Renal cortex interstitium (tissue), 11 donors: ENCODE measurements at regions not wholly inside any gene's neighbourhood (a gene's known extent, or its start where the extent isn't known, plus 50 kb on each side); places are given as distances from the start of the nearest gene placed in this dataset.
"Not testable (repeated sequence)": the region's sequence is repeated elsewhere in the genome, so short reads cannot be mapped to it uniquely, and the experiment has no call there.

Experiments
- DNase-seq, 11 donors: peaks; one replicate each; pipeline ENCODE4 v3.0.0-alpha.2; 2013; ENCODE audit warnings: low read depth in 9 of 11, low spot score in 4 of 11; ENCODE audit errors: extremely low read depth in 1 of 11

DNA sequence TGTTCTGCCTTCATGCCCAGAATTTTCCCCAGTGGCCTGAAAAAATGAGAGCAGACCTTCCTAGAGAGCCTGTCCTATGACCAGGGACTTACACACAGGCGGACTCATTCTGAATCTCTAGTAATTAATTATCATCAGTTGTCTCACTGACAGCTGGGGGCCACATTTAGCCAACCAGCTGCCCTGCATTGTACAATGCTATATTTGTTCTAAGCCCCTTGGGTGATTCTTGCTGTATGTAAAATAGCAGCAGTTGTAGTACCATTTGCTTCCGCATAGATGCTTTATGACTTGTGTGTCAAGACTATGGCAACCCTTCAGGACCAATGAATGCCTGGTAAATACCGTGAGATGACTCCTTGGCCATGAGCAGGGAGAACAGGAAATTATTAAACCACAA, 415.4 kb upstream of the SEMA6A start:
- no peak for DNase-seq

DNA sequence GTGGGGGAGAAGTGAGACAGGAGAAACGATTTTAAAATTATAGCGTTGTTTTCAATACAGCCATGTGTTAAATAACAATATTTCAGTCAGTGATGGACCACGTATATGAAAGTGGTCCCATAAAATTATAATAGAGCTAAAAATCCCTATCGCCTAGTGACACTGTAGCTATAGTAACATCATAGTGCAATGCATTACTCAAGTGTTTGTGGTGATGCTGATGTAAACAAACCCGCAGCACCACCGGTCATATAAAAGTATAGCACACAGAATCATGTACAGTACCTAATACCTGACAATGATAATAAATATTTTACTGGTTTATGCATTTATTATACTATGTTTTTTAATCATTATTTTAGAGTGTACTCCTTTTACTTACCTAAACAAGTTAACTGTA, 407.4 kb upstream of the SEMA6A start:
- no peak for DNase-seq

- DNase-seq: no peak
Measured at GRCh38 chr5:116980581-116980980, 406.0 kb upstream of the SEMA6A start.

- no peak for DNase-seq
Measured at GRCh38 chr5:116976767-116977166, 402.1 kb upstream of the SEMA6A start.

GRCh38 chr5:116971131-116971530, 396.5 kb upstream of the SEMA6A start:
- DNase-seq: no peak

DNA sequence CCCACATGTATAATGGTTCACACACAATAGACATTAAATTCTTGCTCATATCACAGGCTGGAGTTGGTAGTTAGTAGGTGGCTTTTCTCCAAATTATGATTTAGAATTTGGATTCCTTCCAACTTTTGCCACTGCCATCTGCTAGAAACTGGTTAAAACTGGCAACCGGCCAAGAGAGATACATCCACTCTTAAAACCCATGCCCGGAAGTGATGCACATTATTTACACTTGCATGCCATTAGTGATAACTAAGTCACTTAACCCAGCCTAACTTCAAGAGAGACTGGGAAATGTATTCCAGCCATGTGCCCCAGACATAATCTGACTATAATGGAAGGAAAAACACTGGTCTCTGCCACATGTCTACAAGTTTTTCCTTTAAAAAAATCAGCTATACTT, 395.7 kb upstream of the SEMA6A start:
- no peak for DNase-seq

DNA sequence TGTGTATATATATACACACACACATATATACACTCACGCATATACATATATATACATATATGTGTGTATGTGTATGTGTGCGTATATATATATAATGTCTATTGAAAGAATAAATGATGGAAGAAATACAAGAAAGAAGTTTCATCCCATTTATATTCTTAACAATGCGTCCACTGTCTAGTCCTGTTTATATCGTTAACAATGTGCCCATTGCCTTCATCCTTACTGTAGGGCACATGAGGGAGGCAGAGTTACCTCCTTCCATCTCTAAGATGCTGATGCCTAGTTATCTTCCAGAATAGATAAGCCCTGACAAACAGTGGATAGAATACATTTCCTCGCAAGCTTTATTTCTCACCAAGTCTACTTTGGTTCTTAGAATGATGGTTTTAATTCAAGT, 389.8 kb upstream of the SEMA6A start:
- DNase-seq: no peak

DNA sequence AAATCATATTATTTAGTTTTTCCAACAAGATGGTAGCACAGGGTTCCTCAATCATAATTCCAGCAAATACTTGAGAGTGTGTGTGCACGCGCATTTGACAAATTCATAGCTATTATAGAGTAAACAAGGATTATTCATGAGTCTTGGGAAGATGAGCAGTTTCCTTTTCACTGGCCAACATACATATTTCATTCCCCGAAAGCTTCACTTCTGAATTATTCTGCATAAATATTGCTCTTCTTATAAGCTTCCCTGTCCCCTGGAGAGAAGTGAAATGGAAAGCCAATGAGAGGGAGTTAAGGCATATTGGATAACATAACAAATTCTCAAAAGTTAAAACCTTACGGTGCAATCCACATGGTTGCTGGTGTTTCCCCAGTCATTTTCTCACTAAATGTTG, 386.4 kb upstream of the SEMA6A start:
- no peak for DNase-seq

- DNase-seq: no peak
Measured at GRCh38 chr5:116959843-116960242, 385.2 kb upstream of the SEMA6A start.

DNA sequence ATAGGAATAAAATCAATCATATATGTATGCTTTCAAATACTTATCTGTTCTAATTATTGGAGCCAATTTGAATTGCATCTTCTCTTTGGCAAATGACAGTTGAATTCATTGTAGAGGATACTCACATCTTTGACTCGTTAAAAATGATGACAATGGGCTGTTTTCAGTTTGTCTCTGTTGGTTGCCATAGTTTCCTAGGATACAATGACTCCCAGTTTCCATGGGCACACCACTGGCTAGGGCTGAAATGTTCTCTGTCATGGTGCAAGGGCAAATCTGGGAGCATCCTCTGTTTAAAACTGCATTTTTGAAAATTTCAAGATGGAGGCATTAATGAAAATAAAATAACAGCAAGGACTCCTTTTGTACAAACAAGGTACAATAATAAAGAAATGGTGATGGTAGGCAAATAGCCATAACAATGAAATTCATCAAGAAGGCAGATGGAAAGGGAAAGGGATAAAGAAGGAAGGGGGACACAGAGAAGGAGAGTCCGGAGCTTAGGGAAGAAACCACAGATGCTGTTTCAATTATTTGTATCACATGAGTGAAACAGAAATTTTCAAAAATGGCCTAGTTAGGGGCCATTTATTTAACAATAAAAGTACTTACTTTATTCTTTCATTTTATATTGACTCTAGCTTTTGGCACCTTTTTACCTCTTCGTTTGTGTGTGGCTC, 378.8 kb upstream of the SEMA6A start:
- DNase-seq: no peak

DNA sequence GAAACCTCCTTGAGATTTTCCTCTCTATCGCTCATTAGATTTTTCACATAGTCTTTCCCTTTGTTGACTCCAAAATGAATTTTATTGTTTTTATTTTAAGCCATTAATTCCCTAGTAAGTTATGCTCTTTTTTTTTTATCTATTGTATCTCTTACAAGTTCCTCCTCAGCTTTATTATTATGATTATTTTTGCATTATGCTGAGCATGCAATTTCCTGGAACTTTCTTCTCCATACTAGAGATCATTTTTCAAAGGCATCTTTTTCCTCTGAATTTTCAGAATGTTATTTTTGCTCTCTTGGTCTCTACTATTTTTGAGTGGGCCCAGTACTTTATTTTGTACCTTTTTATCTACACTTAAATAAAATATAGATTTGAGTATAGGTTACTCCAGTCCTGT, 376.6 kb upstream of the SEMA6A start:
- no peak for DNase-seq

GRCh38 chr5:116947691-116948528, 373.3 kb upstream of the SEMA6A start:
- no peak for DNase-seq

DNA sequence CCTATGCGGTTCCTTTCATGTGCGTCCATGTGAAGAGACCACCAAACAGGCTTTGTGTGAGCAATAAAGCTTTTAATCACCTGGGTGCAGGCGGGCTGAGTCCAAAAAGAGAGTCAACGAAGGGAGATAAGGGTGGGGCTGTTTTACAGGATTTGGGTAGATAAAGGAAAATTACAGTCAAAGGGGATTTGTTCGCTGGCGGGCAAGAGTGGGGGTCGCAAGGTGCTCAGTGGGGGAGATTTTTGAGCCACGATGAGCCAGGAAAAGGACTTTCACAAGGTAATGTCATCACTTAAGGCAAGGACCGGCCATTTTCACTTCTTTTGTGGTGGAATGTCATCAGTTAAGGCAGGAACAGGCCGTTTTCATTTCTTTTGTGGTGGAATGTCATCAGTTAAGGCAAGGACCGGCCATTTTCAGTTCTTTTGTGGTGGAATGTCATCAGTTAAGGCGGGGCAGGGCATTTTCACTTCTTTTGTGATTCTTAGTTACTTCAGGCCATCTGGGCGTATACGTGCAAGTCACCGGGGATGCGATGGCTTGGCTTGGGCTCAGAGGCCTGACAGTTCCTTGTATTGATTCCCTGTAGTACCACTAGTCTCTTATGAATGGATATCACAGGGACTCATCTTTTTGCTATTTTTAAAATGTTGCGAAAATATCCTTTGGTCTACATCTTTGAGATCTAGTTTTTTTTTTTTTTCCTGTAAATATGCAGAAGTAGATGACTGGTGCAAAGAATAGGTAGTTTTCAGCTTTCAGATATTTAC, 371.2 kb upstream of the SEMA6A start:
- DNase-seq: not testable (repeated sequence)

- DNase-seq: no peak
Measured at GRCh38 chr5:116944183-116944582, 369.6 kb upstream of the SEMA6A start.

DNA sequence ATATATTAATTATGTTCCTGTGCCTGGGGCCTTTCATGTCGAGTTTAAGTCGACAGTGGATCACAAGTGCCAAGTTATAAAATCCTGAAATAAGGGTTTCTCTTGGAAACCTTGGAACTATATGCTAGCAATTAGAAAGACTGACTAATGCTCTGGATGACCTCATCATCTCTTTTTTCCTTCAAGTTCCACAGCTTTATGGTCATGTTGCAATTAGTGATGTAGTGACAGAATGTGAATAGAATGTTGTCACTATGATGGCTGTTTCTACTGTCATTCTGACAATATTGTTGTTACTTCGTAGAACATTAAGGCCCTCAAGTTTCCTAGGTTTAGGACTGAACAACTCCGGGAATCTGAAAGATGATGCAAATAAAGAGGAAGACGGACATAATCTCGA, 368.0 kb upstream of the SEMA6A start:
- DNase-seq: no peak

DNA sequence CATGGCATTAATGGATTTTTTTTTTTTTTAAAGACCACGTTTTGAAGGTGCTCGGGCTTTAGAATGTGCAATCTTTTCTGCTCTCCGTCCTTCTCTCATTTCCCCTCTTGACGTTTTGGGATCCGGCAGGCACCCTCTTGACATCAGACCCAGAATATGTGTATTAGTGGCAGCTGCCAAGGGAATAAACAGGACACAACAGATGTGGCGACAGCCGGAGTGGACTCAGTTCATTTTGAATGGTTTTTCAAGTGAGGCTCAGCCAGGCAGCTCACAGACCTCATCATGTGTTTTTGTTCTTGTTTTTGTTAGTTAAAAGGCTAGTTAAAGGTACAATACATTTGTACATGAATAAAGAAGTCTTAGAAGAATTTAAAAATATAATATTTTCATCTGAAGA, 365.0 kb upstream of the SEMA6A start:
- no peak for DNase-seq

DNA sequence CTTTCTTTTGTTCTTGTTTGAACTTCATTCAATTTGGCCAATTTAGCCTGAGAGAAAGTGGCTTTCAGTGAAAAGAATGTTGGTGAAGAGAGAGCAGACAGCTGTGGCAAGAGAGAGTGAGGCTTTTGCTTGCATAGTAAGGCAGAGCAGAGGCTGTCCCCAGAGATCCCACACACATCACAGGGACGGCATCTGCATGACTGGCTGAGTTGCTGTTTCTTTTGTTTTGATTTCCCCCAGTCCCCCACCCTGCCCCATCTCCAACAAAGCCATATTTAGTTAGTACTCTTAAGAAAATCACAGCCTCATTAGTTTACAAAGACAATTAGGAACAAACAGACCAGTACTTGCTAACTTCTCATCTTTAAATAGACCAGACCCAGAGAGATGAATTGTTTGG, 363.9 kb upstream of the SEMA6A start:
- no peak for DNase-seq

DNA sequence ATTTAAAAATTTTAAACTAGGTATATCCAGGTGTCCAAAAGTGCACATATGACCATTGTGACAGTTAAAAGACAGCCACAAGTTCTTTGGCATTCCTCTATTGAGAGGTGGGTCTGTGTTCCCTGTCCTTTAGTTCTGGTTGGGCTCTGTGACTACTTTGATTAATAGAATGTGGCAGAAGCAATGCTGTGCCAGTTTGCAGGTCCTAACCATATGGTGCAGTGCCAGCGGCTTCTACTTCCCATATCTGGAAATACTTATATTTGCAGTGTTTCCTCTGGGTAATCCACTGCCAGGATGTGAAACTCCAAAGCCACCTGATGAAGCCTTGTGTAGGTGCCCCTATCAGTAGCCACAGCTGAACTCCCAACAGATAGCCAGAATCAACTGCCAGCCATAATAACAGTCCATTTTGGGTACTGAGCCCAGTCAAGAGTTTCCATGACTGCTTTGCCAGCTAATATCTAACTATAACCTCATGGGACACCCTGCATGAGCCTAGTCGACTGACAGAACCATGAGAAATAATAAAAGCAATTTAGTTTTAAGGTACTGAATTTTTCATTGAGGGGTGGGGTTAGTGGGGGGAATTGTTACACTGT, 361.0 kb upstream of the SEMA6A start:
- no peak for DNase-seq

DNA sequence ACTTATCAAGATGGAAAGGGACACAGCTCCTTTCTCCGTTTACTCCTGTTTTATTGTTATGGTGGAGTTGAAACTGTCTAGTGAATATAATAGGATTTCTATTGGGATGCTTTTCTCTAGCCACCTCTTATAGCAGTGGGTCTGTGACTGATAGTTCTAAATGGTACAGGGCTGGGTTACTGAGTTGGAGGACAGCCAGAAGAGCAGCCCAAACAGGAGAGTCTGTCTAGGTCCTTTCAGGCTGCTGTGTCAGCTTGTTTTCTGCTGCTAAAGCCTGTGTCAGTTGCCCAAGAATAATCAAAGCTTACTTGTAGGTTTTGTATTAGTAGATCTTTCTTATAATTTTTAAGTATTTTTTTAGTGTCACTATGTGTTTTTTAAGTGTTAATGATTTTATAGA, 356.0 kb upstream of the SEMA6A start:
- DNase-seq: no peak

DNA sequence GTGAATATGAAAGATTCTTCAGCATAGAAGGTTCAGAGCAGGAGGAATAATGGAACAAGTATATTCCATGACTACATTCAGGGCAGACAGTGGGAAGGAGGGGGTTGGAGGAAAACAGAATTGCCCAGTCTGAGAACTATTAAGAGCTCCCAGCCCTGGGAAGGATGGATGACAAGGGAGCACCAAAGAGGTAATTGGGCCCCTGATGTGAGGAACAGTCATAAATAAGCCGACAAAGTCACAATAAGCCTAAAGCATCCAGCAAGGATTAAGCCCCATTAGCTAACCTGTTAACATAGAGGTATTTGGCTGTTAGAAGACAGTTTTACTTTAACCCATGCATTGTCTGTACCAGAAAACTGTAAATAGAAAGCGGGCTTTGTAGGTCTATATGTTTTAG, 348.7 kb upstream of the SEMA6A start:
- DNase-seq: no peak
